CD14-positive monocyte (primary cell): ENCODE measurements at regions not wholly inside any gene's neighbourhood (a gene's known extent, or its start where the extent isn't known, plus 50 kb on each side); places are given as distances from the start of the nearest gene placed in this dataset.

Experiments
- DNase-seq, 3 donors: peaks; one replicate each; pipeline ENCODE4 v3.0.0-alpha.2; 2011 to 2022
- H2AFZ ChIP-seq: 2 replicates; pipeline ENCODE4 v1.6.0; 2012; ENCODE audit warnings: mild to moderate bottlenecking, low read depth, low read length, inconsistent platforms; ENCODE audit not compliant: insufficient read depth, poor library complexity, severe bottlenecking
- H3K27ac ChIP-seq, 2 donors: 1 replicate in 1 of 2; 2 replicates in 1 of 2; pipeline ENCODE4 v1.5.1; 2012 to 2013; ENCODE audit warnings: low read length in 2 of 2, control low read depth in 1 of 2, inconsistent platforms in 1 of 2, low read depth in 1 of 2, mild to moderate bottlenecking in 1 of 2
- H3K27me3 ChIP-seq, 2 donors: one replicate each; pipeline versions ENCODE4 v1.6.0 to v1.6.1; 2011 to 2013; ENCODE audit warnings: low read length in 2 of 2; ENCODE audit not compliant: control insufficient read depth in 2 of 2, insufficient read depth in 2 of 2
- H3K36me3 ChIP-seq, 2 donors: replicated peaks in 1 of 2; 1 replicate in 1 of 2; 2 replicates in 1 of 2; pipeline versions ENCODE4 v1.5.1 to v1.6.1; 2012 to 2013; ENCODE audit warnings: low read length in 2 of 2, control low read depth in 1 of 2, inconsistent platforms in 1 of 2, mild to moderate bottlenecking in 1 of 2; ENCODE audit not compliant: insufficient read depth in 2 of 2, control insufficient read depth in 1 of 2
- H3K4me1 ChIP-seq, 2 donors: 1 replicate in 1 of 2; 2 replicates in 1 of 2; pipeline versions ENCODE4 v1.5.1 to v1.6.1; 2012 to 2013; ENCODE audit warnings: low read length in 2 of 2, control low read depth in 1 of 2, inconsistent platforms in 1 of 2, mild to moderate bottlenecking in 1 of 2, moderate library complexity in 1 of 2; ENCODE audit not compliant: insufficient read depth in 2 of 2, control insufficient read depth in 1 of 2
- H3K4me2 ChIP-seq: replicated peaks from 2 replicates; pipeline ENCODE3; 2012; ENCODE audit warnings: low read length, moderate library complexity, mild to moderate bottlenecking; ENCODE audit not compliant: poor library complexity, severe bottlenecking; ENCODE audit errors: extremely low read depth
- H3K4me3 ChIP-seq, 3 experiments: fragments of 200-600 bp in 1 of 3; sonication (generic) in 1 of 3; replicated peaks in 1 of 3; 1 replicate in 2 of 3; 2 replicates in 1 of 3; pipeline ENCODE4 v1.5.1; 2011 to 2013; ENCODE audit warnings: low read length in 3 of 3, mild to moderate bottlenecking in 3 of 3, control low read depth in 2 of 3, low read depth in 2 of 3, inconsistent platforms in 1 of 3, moderate library complexity in 1 of 3
- H3K79me2 ChIP-seq: 2 replicates; pipeline ENCODE4 v1.6.0; 2012; ENCODE audit warnings: mild to moderate bottlenecking, control low read depth, inconsistent platforms, low read length, moderate library complexity; ENCODE audit not compliant: insufficient read depth
- H3K9ac ChIP-seq: 2 replicates; pipeline ENCODE4 v1.6.0; 2017; ENCODE audit warnings: low read length, mild to moderate bottlenecking; ENCODE audit not compliant: insufficient read depth, poor library complexity, severe bottlenecking
- H3K9me3 ChIP-seq, 2 donors: replicated peaks in 1 of 2; 1 replicate in 1 of 2; 2 replicates in 1 of 2; pipeline versions ENCODE4 v1.5.1 to v1.6.1; 2012 to 2013; ENCODE audit warnings: low read length in 2 of 2, control low read depth in 1 of 2; ENCODE audit not compliant: control insufficient read depth in 1 of 2, insufficient read depth in 1 of 2
- H4K20me1 ChIP-seq: 2 replicates; pipeline ENCODE4 v1.6.0; 2012; ENCODE audit warnings: mild to moderate bottlenecking, low read length, control low read depth, moderate library complexity; ENCODE audit not compliant: insufficient read depth
- H3K27ac Mint-ChIP-seq, 7 donors: one replicate each; pipeline ENCODE4 v1.8.0; 2020; ENCODE audit warnings: mild to moderate bottlenecking in 7 of 7, mixed read lengths in 7 of 7, moderate library complexity in 6 of 7, inconsistent platforms in 2 of 7
- H3K27me3 Mint-ChIP-seq, 3 donors: one replicate each; pipeline ENCODE4 v1.8.0; 2021 to 2022; ENCODE audit warnings: low read depth in 3 of 3, mild to moderate bottlenecking in 3 of 3, mixed read lengths in 3 of 3, moderate library complexity in 3 of 3, inconsistent platforms in 1 of 3
- H3K36me3 Mint-ChIP-seq, 2 donors: one replicate each; pipeline ENCODE4 v1.8.0; 2020; ENCODE audit warnings: mixed read lengths in 2 of 2, inconsistent platforms in 1 of 2, mild to moderate bottlenecking in 1 of 2
- H3K4me1 Mint-ChIP-seq: one replicate; pipeline ENCODE4 v1.8.0; 2020; ENCODE audit warnings: mild to moderate bottlenecking, mixed read lengths
- H3K4me3 Mint-ChIP-seq, 2 donors: one replicate each; pipeline ENCODE4 v1.8.0; 2020; ENCODE audit warnings: mild to moderate bottlenecking in 2 of 2, mixed read lengths in 2 of 2, moderate library complexity in 1 of 2
- H3K9me3 Mint-ChIP-seq, 7 donors: one replicate each; pipeline ENCODE4 v1.8.0; 2020 to 2022; ENCODE audit warnings: mixed read lengths in 7 of 7, mild to moderate bottlenecking in 6 of 7, moderate library complexity in 6 of 7, inconsistent platforms in 2 of 7
- WGBS: methylation state at CpG from one replicate; pipeline ENCODE4 v1.1.5; 2013; ENCODE audit warnings: missing lambda C conversion rate; ENCODE audit not compliant: insufficient coverage; 5-methylcytosine and 5-hydroxymethylcytosine counted together
- intact Hi-C, 2 donors: fragments of 100-400 bp; cut with micrococcal nuclease; formaldehyde crosslinking; loops; one replicate each; pipeline versions ENCODE4 v1.15.0 to v1.15.1; 2023
- TF ChIP-seq, protein P1 (sequence below): fragments of 200-600 bp; IDR thresholded peaks from one replicate; pipeline ENCODE4 v1.8.0; 2022; ENCODE audit warnings: antibody characterized with exemption, mild to moderate bottlenecking

DNA sequence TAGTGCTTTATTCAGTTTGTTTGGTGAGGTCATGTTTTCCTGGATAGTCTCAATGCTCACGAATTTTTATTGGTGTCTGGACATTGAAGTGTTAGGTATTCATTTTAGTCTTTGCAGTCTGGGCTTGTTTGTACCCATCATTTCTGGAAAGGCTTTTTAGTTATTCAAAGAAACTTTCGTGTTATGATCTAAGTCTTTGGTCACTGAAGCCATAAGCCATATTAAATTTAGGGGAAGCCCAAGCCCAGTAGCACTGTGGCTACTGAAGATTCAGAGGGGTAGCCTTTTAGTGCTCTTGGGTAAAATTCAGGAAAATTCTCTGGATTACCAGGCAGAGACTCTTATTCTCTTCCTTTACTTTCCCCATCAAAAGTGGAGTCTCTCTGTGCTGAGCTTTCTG lies 56.2 kb upstream of the PEX5L start:
- Mint-ChIP-seq H3K27me3 (no peaks in the 10 kb centered on the region), H3K4me3 (no peak overlapping the region), H3K27ac (no peak overlapping the region), H3K36me3 (no peaks in the 10 kb centered on the region), H3K4me1 (no peaks in the 10 kb centered on the region), H3K9me3 (peaks cover 0 to 5% (median 3%) of the 10 kb centered on the region in 7 donors)
- no peaks in the 10 kb centered on the region for H3K4me1 ChIP-seq
- intact Hi-C loops, result no loop called here
- H3K4me3 ChIP-seq, result no peak overlapping the region
- WGBS, result 78% methylated on average over 1 of the region's 2 CpGs
- DNase-seq, result no peak
- H3K79me2 ChIP-seq, result no peaks in the 10 kb centered on the region
- peaks cover 0 to 6% of the 10 kb centered on the region in 2 donors for H3K9me3 ChIP-seq
- H3K27me3 ChIP-seq, result no peaks in the 10 kb centered on the region
- no peaks in the 10 kb centered on the region for H3K36me3 ChIP-seq
- H3K9ac ChIP-seq, result no peak overlapping the region
- H4K20me1 ChIP-seq, result no peaks in the 10 kb centered on the region
- H2AFZ ChIP-seq, result no peak overlapping the region
- H3K4me2 ChIP-seq, result no peak overlapping the region
- no peak overlapping the region for H3K27ac ChIP-seq
- TF ChIP-seq, protein P1, sequence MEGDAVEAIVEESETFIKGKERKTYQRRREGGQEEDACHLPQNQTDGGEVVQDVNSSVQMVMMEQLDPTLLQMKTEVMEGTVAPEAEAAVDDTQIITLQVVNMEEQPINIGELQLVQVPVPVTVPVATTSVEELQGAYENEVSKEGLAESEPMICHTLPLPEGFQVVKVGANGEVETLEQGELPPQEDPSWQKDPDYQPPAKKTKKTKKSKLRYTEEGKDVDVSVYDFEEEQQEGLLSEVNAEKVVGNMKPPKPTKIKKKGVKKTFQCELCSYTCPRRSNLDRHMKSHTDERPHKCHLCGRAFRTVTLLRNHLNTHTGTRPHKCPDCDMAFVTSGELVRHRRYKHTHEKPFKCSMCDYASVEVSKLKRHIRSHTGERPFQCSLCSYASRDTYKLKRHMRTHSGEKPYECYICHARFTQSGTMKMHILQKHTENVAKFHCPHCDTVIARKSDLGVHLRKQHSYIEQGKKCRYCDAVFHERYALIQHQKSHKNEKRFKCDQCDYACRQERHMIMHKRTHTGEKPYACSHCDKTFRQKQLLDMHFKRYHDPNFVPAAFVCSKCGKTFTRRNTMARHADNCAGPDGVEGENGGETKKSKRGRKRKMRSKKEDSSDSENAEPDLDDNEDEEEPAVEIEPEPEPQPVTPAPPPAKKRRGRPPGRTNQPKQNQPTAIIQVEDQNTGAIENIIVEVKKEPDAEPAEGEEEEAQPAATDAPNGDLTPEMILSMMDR, result no peak

DNA sequence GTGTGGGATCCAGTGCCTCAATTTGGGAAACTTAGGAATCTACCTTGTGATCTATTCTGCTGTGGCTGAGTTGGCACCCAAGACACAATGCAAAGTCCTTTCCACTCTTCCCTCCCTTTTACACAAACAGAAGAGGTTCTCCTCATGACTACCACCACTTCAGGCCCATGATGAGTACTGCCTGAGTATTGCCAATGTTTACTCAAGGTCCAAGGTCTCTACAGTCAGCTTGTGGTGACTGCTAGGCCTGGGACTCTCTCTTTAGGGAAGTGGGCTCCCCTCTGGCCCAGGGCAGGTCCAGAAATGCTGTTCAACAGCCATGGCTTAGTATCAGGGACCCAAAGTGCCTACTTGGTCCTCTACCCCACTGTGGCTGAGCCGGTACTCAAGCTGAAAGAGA lies 56.8 kb upstream of the PEX5L start:
- Histone ChIP-seq H3K27ac (no peak overlapping the region), H3K4me3 (no peak overlapping the region), H3K79me2 (no peaks in the 10 kb centered on the region), H3K4me2 (no peak overlapping the region), H2AFZ (no peak overlapping the region), H3K27me3 (no peaks in the 10 kb centered on the region), H3K4me1 (no peaks in the 10 kb centered on the region), H3K9ac (no peak overlapping the region), H3K36me3 (no peaks in the 10 kb centered on the region), H4K20me1 (no peaks in the 10 kb centered on the region), H3K9me3 (peaks cover 0 to 6% of the 10 kb centered on the region in 2 donors)
- H3K4me1 Mint-ChIP-seq, result no peaks in the 10 kb centered on the region
- H3K9me3 Mint-ChIP-seq, result peaks cover 0 to 5% (median 3%) of the 10 kb centered on the region in 7 donors
- TF ChIP-seq, protein P1, result no peak
- H3K27ac Mint-ChIP-seq, result no peak overlapping the region
- DNase-seq, result no peak
- H3K27me3 Mint-ChIP-seq, result no peaks in the 10 kb centered on the region
- no peaks in the 10 kb centered on the region for H3K36me3 Mint-ChIP-seq
- intact Hi-C loops, result no loop called here
- WGBS, result no CpG with 5 or more reads among the region's 1 CpG
- no peak overlapping the region for H3K4me3 Mint-ChIP-seq
